ENCODE measurements at regions not wholly inside any gene's neighbourhood (a gene's known extent, or its start where the extent isn't known, plus 50 kb on each side); places are given as distances from the start of the nearest gene placed in this dataset.

GRCh38 chrX:143455046-143455445 lies 62.2 kb downstream of the SPANXN3 start:
- no peak for TF ChIP-seq CTCF (IDR thresholded peaks at IDR 0.05; ENCODE audit: extremely low read depth, insufficient read depth, missing control alignments)
- no peak for DNase-seq (ENCODE audit: low spot score)
- in situ Hi-C loops (cut with MboI; ENCODE audit: low pct_unique_long_range_greater_than_20kb, low sequenced_read_pairs, unreplicated experiment): no loop called here

GRCh38 chrX:143437439-143437838 lies 79.8 kb downstream of the SPANXN3 start:
- no peak for DNase-seq (ENCODE audit: low spot score)
- peak; percentile 48 for TF ChIP-seq CTCF (IDR thresholded peaks at IDR 0.05; ENCODE audit: extremely low read depth, insufficient read depth, missing control alignments)
- in situ Hi-C loops (cut with MboI; ENCODE audit: low pct_unique_long_range_greater_than_20kb, low sequenced_read_pairs, unreplicated experiment): no loop called here

GRCh38 chrX:143435916-143436315 lies 81.4 kb downstream of the SPANXN3 start:
- no peak for TF ChIP-seq CTCF (IDR thresholded peaks at IDR 0.05; ENCODE audit: extremely low read depth, insufficient read depth, missing control alignments)
- no peak for DNase-seq (ENCODE audit: low spot score)
- in situ Hi-C loops (cut with MboI; ENCODE audit: low pct_unique_long_range_greater_than_20kb, low sequenced_read_pairs, unreplicated experiment): no loop called here

GRCh38 chrX:143429811-143430210 lies 87.5 kb downstream of the SPANXN3 start:
- no peak for TF ChIP-seq CTCF (IDR thresholded peaks at IDR 0.05; ENCODE audit: extremely low read depth, insufficient read depth, missing control alignments)
- in situ Hi-C loops (cut with MboI; ENCODE audit: low pct_unique_long_range_greater_than_20kb, low sequenced_read_pairs, unreplicated experiment): no loop called here
- DNase-seq (ENCODE audit: low spot score): no peak

- in situ Hi-C loops (cut with MboI; ENCODE audit: low pct_unique_long_range_greater_than_20kb, low sequenced_read_pairs, unreplicated experiment): no loop called here
- TF ChIP-seq CTCF (IDR thresholded peaks at IDR 0.05; ENCODE audit: extremely low read depth, insufficient read depth, missing control alignments): no peak
- DNase-seq (ENCODE audit: low spot score): no peak
Observed at GRCh38 chrX:143429131-143429530, 88.1 kb downstream of the SPANXN3 start.

GRCh38 chrX:143401160-143401559 lies 116.1 kb downstream of the SPANXN3 start:
- in situ Hi-C loops (cut with MboI; ENCODE audit: low pct_unique_long_range_greater_than_20kb, low sequenced_read_pairs, unreplicated experiment): no loop called here
- no peak for DNase-seq (ENCODE audit: low spot score)
- TF ChIP-seq CTCF (IDR thresholded peaks at IDR 0.05; ENCODE audit: extremely low read depth, insufficient read depth, missing control alignments): no peak

GRCh38 chrX:143378851-143379250 lies 138.4 kb downstream of the SPANXN3 start:
- in situ Hi-C loops (cut with MboI; ENCODE audit: low pct_unique_long_range_greater_than_20kb, low sequenced_read_pairs, unreplicated experiment): no loop called here
- TF ChIP-seq CTCF (IDR thresholded peaks at IDR 0.05; ENCODE audit: extremely low read depth, insufficient read depth, missing control alignments): no peak
- DNase-seq (ENCODE audit: low spot score): no peak

Data from GM13977 (cell line).